HG03378 (cell line): ENCODE measurements at regions not wholly inside any gene's neighbourhood (a gene's known extent, or its start where the extent isn't known, plus 50 kb on each side); places are given as distances from the start of the nearest gene placed in this dataset.
"Not testable (repeated sequence)": the region's sequence is repeated elsewhere in the genome, so short reads cannot be mapped to it uniquely, and the experiment has no call there.

ENCODE experiments used
- ATAC-seq: cut with Tn5 transposase; IDR thresholded peaks from one replicate; pipeline ENCODE4 v1.9.1; 2021; ENCODE audit warnings: mild to moderate bottlenecking, moderate library complexity; ENCODE audit not compliant: unreplicated experiment

DNA sequence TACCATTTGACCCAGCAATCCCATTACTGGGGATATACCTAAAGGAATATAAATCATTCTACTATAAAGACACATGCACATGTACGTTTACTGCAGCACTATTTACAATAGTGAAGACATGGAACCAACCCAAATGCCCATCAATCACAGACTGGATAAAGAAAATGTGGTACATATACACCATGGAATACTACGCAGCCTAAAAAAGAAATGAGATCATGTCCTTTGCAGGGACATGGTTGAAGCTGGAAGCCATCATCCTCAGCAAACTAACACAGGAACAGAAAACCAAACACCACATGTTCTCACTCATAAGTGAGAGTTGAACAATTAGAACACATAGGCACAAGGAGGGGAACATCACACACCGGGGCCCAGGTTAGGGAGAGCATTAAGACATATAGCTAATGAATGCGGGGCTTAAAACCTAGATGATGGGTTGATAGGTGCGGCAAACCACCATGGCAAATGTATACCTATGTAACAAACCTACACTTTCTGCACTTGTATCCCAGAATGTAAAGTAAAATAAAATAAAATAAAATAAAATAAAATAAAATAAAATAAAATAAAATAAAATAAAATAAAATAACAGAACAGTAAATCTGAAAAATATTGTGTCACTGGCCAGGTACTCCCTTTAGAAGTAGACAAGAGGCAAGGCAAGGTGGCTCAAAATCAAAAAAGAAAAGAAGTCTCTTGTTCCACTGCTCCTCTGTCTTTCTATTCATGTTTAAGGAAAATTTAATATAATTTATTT is 423.8 kb upstream of the GRAMD2B start:
- not testable (repeated sequence) for ATAC-seq

DNA sequence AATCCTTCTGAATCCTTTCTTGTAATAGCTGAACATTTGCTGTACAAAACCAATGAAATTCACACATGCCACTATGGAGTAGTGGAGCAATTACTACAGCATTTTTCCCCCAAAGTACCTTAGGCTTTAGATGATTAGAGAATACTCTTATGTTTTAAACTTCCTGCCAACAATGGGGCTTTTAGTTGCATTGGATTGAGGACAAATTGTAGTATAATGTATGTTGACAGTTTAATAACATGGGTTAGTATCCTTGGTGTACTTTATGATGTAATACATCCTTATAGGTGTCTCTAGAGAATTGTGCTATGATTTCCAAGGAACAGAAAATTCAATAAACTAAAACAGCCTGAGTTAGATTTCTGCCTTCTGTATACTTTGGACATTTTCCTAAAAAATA is 422.7 kb upstream of the GRAMD2B start:
- no peak for ATAC-seq

DNA sequence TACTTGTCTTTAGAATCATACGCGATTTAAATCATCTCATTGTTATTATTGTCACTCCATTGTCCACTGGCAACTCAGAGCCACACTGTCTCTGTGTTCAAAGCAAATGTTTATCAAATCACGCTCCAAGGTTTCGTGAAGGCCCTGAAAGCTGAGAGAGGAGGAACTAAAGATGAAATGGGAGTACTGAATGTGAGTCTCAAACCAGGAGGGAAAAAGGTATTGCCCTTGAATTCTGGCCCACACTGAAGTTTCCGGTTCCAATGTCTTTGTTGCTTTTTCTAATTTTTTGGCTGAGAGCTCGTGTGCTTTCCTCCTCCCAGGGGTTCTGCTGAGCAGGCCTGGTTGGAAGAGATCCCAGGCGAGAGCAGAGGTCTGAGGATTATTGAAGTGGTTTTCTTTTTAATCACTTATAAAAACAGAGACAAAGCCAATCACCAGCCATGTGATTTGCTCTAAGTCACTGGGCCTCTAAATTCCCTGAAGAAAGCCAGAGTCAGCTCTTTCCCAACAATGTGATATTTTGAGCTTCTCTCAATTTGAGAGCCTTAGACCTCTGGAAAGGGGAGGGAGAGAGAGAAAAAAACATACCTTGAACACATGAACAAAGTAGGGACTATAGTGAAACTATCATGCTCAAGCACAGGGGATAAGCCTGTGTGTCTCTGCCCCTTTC is 420.8 kb upstream of the GRAMD2B start:
- ATAC-seq: no peak

DNA sequence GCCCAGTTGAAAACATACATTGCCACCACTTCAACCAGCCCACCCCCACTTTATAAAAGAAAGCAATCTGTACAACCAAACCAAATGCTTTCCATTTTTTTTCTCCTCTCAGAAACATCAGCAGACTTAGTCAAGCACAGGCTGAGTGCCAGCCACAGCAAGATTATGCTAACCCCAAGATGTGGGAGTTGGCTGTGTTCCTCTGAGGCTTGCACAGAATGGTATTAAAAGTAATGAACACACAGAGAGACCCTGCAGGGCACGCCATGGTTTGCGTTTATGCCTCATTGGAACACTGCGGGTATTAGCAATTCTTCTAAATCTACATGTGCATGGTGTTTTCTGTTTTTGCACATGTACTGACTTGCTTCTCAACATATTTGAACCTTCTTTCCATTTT is 419.9 kb upstream of the GRAMD2B start:
- no peak for ATAC-seq

DNA sequence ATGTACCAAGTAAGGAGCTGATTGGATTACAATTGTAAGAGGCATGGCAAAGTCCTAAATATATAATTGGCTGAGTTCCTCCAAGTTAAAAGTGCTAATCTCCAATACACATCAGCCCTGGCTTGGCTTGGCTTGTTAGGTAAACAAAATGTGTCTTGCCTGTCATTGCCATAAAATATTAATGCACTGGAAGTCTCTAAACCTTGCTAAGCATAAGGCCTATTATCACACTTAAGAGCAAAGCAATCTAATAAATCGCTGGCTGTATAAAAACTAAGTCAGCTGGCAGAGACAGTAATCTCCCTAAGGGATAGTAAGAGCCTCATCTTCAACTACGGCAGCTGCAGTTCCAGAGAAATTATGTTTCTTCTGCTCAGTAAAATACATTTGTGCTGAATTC is 418.6 kb upstream of the GRAMD2B start:
- ATAC-seq: no peak

DNA sequence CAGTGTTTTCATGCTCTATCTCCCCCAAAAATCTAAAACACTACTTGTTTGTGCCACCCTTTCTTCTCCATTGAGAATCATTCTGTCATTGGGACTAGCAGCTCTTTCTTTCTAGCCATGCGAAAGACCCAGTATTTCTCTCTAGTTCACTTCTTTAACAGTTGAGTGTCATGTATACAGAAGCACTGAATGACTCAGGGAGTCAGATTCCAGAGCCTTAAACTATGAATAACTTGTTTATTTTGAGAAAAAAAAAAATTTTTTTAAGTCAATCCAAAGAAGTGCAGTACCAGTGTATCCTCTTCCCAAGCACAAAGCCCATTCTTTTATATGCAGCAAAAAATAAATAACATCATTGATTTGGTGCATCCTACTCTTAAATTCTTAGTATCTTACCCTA is 415.4 kb upstream of the GRAMD2B start:
- ATAC-seq: no peak

DNA sequence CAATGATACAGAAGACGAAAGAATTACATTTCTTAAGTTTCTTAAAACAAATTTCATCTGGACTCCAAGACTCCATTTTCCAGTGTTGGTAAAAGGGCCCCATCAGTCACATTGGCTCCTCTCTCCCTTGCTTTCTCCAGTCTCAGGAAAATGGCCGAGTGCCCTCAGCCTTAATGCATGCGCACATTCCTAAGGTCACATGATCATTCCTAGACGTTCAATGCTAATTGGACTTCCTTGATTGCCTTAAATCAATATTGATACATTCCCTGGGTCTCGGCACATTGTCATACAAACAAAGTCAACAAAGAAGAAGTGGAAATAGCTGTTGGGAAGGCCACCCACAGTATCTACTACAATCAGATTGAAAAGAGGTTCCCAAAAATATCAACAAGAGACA is 413.6 kb upstream of the GRAMD2B start:
- no peak for ATAC-seq

DNA sequence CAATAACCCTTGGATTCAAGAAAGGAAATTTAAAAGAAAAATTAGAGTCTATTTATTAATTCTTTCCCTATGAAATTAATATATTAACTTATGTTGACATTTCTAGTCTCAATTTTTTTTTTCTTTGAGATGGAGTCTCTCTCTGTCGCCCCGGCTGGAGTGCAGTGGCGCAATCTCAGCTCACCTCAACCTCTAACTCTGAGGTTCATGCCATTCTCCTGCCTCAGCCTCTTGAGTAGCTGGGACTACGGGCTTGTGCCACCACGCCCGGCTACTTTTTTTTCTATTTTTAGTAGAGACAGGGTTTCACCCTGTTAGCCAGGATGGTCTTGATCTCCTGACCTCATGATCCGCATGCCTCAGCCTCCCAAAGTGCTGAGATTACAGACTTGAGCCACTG is 411.7 kb upstream of the GRAMD2B start:
- not testable (repeated sequence) for ATAC-seq

DNA sequence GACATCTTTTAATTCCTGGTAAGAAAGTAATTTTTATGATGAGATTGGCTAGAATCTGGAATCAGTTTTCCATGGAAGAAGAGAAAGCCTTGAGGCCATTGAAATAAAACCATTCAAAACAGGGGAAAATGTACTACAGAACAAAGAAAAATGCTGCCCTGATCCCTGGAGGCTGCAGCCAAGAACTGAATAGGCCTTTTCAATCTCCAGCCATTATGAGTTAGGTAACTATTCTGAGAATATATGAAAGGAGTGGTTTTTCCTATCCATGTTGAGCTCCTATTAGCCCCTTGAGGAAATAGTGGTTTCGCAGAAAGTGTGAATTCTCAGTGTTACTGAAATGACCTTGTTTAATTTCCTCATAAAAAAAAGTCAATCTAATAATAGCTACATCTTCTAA is 408.5 kb upstream of the GRAMD2B start:
- ATAC-seq: no peak

DNA sequence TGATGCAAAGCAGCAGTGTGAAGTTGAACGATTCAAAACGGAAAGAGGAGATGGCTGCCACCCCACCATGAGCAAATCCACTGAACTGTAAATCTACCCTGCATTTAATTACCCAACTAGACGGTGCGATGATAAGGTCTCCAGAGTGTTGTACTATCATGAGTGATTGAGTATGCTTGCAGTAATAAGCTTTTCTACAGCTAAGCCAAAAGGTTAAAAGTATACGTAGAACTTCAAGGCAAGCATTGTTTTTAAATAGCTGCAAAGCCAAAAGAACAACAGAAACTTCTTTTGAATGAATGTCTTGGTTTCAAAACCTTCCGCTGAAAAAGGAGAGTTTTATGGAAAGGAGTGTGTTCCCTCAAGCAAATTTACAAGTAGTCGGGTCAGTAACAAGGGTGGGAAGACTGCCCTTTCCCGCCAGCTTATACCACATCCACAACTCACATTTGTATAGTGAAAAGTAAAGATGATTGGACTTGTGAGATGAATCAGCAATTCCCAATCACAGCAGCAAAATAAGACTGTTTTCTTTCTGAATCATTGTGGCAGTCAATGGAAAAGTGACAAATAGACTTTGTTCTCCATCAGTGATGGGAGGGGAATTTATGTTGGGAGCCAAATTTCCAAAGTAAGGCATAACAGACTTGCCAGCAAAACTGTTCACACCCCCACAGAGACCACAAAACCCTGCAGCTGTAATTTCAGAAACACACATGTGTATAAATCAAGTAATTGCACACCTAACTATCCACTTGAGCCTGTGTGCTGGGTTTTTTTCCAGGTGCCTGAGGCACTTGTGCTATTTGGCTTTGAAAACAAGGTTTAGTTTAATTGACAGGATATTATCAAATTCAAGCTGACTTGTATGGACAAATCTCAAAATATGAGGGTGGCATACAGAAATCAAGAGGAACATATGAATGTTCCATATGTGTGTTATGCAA is 407.7 kb upstream of the GRAMD2B start:
- no peak for ATAC-seq

DNA sequence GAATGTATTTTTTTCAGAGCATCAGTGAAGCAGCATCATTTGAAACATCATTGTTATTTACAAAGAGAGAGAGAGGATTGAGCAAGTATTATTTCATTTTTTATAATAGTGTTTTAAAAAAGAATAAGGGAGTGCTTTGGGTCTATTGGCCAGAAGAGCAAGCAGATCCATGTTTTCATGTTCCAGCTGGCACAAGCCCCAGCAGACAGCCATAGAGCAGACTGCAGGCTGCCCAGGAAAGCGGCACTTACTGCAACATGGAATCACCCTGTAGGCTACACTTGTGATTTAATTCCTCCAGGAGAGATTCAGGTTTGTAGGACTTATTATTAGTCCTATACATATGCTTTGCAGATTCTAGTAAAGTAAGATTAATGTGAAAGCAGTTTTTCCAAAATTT is 407.0 kb upstream of the GRAMD2B start:
- no peak for ATAC-seq

DNA sequence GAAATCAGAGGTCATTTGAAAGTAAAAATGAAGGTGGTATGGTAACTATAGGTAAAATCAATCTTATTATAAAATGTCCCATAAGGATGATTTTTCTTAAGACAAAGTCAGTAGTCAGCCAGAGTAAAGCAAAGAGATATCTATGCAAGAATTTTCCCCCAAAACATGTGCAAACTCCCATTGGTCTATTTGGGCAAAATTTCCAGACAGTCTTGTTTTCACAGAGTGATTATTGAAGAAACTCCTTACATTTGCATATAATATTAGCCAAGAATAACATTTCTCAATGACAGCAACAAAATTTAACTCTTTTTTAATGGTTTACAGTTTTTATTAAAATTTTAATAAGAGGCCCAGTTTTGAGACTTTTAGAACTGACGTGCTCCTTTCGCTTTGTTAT is 406.1 kb upstream of the GRAMD2B start:
- ATAC-seq: no peak

DNA sequence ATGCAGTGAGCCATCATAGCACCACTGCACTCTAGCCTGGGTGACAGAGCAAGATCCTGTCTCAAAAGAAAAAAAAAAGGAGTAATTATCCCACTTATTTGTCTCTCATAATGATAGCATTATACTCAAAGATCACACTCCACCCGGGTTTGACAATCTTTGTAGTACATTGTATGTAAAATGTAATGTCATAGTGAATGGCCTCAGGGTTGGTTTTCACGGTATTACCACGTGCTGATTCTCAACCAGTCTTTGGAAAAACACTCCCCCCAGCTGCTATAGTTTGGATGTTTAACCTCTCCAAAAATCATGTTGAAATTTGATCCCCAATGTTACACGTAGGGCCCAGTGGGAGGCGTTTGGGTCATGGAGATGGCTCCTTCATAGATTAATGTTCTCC is 402.4 kb upstream of the GRAMD2B start:
- ATAC-seq: no peak

DNA sequence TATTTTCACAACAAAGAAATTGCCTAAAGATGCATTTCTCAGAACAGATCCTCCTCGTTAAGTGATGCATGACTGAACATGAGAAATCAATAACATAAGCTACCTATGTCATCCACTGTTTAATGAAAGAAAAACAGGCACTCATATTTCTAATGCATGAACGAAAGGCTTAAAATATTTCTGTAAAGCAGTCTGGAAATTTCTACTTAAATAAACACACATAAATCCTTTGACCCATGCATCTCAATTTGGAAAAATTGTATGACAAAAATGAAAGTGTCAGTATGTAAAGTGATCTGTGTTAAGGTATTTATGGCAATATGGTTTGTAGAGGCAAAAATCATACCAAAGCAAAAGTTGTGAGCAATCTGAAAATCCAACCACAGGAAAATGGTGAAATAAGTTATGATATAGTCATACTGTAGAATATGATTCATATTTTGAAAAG is 399.2 kb upstream of the GRAMD2B start:
- no peak for ATAC-seq

DNA sequence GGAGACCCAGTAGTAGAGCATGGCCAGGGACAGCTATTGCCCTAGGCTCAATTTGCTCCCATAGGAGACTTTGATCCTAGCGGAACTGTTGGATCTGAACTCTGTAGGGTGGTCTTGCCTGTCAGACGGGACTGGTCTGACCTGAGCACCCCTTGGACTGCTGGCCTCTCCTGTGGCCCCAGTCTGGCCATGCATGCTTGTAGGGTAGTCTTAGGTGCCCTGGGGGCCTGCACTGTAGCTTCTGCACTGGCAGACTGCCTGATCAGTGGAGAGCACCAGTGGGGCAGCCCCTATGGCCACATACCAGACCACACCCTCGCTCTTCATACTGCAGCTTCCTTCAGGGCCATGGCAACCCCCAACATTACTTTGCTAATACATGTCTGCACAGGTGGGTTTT is 396.1 kb upstream of the GRAMD2B start:
- no peak for ATAC-seq

DNA sequence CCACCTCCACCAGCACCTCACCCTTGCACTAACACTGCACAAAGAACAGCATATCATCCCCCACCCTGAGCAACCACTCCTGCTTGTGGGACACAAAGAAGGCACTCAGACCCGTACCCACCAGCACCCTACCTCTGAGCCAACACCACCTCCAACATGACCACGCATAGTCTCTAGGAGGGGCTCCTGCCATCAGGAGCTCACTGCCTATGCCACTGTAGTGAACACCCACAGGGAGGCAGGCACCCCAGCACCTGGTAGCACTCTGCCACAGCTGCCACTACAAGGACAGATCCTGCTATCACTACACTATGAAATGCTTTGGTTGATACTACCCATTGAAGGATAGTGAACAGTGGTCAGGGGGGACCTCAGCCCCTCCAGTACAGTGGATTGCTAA is 395.6 kb upstream of the GRAMD2B start:
- ATAC-seq: no peak

DNA sequence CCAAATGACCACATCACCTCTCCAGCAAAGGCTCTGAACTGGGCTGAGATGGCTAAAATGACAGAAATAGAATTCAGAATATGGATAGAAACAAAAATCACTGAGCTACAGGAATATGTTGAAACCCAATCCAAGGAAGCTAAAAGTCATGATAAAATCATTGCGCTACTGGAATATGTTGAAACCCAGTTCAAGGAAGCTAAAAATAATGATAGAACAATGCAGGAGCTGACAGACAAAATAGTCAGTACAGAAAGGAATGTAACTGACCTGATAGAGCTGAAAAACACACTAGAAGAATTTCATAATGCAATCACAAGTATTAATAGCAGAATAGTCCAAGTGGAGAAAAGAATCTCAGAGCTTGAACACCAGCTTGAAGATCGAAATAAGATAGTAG is 394.9 kb upstream of the GRAMD2B start:
- no peak for ATAC-seq

DNA sequence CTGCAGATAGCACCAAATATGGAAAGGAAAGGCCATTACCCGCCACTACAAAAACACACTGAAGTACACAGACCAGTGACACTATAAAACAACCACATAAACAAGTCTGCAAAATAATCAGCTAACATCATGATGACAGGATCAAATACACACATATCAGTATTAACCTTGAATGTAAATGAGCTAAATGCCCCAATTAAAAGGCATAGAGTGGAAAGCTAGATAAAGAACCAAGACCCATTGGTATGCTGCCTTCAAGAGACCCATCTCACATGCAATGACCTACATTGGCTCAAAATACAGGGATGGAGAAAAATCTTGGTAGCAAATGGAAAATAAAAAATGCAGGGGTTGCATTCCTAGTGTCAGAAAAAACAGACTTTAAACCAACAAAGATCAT is 393.9 kb upstream of the GRAMD2B start:
- not testable (repeated sequence) for ATAC-seq

DNA sequence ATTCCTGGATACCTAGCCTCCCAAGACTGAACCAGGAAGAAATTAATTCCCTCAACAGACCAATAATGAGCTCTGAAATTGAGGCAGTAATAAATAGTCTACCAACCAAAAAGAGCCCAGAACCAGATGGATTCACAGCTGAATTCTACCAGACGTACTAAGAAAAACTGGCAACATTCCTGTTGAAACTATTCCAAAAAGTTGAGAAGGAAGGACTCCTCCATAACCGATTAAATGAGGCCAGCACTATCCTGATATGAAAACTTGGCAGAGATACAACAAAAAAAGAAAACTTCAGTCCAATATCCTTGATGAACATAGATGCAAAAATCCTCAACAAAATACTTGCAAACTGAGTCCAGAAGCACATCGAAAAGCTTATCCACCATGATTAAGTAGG is 392.5 kb upstream of the GRAMD2B start:
- ATAC-seq: no peak

DNA sequence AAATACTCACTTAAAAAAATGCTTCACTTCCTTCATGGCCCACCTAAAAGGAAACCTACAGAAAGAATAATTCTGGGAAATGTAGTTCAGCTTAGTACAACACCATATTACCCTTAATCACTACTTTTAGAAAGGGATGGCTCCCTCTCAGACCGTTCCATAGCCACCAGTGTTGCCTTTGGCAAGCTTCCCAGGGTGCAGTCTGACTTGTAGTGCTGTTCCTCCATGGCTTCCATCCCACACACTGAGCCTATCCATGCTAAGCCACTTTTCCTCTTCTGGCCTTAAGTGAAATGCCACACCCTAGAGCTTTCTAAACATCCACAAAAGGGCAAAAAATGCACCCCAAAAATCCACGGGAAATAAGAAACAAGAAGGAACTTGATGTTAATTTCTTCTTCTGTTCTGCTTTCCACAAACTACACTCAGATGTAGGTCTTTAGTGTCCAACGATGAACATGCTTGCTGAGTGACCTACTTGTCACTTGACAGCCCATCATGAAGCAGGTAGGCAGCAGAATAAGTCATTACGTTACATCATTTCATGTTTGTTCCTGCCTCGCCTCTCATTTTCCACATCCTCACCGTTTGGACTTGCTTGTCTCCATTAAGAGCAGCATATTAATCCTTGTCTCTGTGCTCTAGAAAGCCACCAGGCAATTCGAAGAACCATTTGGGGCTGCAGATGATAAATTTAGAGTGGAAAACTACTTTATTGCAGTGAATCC is 391.1 kb upstream of the GRAMD2B start:
- ATAC-seq: no peak

DNA sequence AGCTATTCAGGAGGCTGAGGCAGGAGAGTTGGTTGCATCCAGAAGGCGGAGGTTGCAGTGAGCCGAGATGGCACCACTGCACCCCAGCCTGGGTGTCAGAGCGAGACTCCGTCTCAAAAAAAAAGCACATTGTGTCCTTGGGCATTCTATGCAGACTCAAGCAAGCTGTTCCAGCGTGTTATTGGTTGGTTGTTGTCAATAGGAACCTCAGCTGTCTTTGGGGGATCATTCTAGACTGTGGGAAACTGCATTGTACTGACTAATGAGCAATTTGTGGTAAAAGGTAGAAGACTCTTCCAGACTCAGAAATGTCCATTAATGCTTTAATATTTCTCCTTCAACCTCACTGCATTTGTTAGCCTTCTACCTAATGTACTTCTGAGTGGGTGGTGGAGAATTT is 379.5 kb upstream of the GRAMD2B start:
- ATAC-seq: no peak
